GM18517 (cell line): ENCODE measurements at regions not wholly inside any gene's neighbourhood (a gene's known extent, or its start where the extent isn't known, plus 50 kb on each side); places are given as distances from the start of the nearest gene placed in this dataset.
"Not testable (repeated sequence)": the region's sequence is repeated elsewhere in the genome, so short reads cannot be mapped to it uniquely, and the experiment has no call there.

ENCODE experiments used
- ATAC-seq: cut with Tn5 transposase; IDR thresholded peaks from one replicate; pipeline ENCODE4 v1.9.1; 2021; ENCODE audit warnings: mild to moderate bottlenecking, moderate library complexity; ENCODE audit not compliant: unreplicated experiment

DNA sequence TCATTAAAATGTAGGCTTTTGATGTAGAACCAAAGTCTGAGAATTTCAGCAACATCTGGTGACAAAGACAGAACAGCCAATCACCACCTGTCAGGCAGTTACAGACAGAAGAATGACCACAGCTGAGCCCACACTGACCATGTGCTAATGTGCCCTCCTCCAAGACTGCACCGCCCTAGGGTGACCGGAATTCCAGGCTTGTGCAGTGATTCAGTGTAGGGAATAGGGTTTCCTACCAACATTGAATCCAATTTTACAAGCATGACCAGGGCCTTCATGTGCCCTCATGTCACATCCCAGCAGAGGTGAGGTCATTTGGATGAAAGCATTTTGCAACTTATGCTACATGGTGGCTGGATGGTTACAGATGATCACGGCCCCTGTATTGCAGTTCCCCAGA, 412.5 kb downstream of the SOX2 start:
- ATAC-seq, result no peak

DNA sequence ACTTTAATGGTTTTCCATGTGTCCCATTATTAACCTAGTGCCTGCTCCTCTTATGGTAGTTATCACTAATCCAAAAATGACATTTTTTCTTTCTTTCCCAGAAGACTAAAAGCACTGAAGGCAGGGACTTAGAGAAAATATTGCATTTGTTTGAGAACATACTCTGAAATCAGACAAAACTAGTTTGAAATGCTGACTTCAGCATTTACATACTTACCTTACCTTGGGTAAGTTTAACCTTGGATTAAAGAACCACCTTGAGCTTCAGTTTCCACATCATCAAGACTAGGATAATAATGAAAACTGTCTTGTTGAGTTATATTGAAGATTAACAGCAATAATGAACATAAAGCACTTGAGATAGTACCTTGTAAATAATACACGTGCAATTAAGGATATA, 413.0 kb downstream of the SOX2 start:
- no peak for ATAC-seq

DNA sequence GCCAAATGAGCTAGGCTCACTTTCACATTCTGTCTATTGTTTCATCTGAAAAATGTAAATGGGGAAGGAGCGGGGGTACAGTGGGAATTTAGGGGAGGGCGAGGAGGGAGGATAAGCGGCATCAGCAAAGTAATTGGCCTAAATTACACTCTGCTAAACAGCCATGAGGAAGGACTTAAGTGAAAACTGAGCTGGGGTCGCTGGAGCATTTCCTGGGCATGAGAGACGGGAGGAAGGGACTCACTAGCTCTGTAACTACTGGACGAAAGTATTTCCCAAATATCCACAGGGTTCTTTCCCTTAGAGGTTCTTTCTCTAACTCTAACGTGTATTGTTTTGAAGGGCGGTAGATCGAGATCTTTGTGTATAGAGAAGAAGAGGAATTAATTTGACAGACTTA, 418.0 kb downstream of the SOX2 start:
- ATAC-seq, result no peak

DNA sequence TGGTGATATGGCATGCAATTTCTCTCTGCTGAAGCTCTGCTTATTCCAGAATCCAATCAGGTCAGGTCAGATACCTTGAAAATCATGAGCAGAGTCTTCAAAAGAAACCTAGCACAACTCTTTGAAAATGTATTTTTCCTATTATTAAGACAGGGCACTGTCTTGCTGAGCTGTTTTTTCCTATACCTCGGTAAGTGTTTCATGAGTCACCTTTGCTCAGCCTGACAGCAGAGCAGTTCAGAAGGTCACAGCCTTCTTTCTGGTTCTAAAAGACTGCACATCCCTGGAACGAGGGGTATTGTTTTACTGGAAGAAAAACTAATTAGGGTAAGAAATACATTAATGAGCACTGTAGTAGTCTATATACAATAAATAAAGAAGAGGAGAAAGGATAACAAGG, 422.0 kb downstream of the SOX2 start:
- no peak for ATAC-seq

DNA sequence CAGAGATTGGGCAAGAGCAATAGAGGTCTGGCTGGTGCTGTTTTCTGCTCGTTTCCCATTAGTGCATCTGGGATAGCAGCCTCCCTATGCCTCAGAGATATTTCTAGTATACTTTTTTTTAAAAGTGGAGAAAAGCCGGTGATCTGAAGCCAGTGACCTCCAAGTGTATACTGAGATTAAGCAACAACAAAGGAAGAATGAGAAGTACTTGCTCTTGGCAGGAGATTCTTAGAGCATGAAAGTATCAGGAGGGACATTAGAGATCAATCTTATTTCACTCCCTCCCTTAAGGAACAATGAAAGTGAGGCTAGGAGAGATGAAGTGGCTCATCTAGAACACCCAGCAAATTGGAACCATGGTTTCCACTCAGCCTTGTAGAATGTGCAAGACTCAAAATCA, 423.3 kb downstream of the SOX2 start:
- no peak for ATAC-seq

DNA sequence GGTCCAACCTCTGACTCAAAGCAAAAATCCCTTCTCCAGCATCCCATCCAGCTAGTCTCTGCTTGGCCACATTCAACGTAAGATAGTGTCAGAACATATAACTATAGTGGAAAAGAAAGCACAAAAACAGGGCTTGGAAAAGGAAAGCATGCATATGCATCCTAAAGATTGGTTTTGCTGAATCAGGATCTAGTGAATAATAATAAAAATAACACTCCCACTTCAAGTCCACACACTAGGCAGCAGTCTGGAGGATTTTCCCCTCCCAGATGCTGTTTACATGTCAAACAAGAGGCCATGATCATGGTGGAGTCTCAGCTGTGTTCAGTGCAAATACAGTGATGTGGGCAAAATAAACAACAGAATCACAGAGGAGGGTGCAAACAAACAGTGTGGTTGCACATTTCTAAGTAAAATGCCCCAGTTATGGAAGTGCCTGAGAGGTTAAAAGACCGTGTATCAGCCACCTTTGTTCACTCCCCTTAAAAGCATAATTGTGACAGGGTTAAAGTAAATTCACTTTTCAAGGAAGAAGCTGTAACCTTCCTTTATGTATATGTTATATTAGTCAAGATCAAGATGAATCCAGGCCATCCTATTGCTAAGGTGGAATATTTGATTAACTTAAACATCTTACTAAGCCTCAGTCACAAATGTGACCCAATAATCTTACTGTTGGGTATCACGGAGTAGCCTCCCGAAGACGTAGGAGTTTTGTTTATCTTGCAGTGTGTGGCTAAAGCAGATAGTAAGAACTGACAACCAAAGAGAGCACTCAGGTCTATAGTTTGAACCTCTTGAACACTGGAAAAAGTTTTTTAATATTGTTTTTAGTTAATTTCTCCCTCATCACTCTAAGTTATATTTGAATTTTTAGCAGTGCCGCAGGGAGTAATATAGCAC, 424.5 kb downstream of the SOX2 start:
- no peak for ATAC-seq

DNA sequence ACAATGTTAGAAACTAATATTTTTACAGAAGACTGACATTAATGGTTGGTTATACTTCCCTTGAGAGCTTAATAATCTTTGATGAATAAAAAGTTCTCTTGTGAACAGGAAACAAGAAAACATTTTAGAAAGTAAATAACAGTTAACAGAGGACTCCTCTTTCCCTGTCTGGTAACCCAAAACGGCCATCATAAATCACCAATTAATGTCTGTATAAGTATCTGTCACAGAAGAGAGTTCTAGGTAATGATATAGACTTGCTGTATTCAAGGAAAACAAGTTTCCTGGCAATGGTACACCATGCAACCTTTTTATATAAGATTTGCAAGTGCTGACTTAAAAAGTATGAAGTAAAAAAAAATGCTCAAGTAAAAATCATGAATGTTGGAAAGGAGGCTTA, 426.7 kb downstream of the SOX2 start:
- no peak for ATAC-seq

DNA sequence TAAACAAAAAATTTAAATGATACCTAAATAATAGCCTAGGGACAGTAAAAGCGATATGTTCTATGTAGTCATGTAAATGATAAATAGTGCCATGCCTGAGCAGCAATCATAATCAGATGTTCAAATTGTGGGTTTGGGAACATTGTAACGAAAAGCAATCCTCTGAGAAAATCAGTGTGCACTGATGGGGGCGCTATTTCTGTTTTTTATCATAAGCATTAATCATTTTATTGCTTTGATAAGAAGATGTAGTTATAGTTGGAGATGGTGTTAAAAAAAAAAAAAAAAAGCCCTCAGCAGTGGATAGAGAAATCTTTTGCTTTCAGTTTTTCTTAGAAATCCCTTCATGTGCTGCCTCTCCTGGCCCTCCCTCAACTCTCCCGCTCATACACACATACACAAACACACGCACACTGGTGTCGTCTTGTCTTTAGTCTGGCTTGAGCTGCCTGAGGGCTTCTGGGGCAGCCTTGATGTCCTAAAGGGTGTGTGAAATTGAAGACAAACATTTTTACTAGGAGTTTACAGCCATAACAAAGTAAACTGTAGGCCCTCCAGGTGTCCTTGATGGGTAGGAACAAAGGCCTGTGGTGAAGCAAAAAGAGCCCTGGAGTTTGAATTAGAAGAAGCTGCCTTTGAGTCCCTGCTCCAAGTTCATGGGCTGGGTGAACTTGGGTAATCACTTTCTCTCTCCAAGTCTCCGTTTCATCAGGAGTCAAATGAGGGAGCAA, 428.1 kb downstream of the SOX2 start:
- no peak for ATAC-seq

DNA sequence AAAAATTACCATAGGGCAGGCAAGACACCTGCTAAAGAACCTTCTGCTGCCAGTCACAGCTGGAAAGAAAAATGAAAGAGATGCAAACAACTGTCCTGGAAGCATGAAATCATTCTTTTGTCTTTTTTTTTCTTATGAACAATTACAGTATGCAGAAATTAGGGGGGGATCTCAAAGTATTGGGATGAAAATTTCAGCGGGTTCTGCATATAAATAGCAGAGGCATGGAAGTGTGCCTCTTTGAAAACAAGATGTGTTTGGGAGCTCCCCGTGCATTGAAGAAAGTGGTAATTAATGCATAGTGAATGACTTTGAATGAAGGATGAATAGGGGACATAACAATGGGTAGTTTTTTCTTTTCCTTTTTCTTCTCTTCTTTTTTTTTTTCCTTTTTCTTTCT, 431.2 kb downstream of the SOX2 start:
- ATAC-seq, result no peak

DNA sequence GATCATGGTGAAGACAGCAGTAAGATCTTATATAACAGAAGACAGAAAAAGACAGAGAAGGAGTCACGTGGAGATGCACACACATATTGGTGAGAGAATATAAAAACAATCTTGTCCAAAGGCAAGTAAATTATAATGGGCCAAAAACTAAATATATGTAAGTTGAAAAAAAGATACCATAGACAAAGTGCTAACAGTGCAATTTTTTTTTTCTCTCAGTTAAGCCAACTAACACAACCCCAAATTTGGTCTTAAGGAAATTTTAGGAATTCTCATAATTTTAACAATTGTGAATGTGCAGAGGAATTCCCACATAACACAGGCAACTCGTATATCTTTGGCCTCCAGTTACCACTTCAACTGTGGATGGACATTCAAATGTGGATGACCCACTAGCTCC, 432.2 kb downstream of the SOX2 start:
- ATAC-seq, result no peak

DNA sequence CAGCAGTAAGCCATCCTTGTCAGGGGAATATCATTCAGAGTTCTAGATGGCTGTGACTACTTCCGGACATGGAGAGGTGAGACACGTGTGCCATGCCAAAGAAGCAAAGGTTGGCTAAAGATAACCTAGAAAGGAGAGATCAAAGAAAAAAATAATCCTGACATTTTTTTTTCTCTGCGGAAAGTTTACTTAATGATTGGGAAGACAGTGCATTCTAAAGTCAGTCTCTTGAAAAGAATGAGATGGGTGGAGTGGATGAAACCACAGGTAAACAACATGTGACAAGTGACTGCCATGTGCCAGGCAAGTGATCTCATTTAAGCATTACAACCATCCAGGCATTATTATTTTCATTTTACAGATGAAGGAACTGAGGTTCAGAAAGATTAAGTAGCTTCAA, 436.6 kb downstream of the SOX2 start:
- no peak for ATAC-seq

DNA sequence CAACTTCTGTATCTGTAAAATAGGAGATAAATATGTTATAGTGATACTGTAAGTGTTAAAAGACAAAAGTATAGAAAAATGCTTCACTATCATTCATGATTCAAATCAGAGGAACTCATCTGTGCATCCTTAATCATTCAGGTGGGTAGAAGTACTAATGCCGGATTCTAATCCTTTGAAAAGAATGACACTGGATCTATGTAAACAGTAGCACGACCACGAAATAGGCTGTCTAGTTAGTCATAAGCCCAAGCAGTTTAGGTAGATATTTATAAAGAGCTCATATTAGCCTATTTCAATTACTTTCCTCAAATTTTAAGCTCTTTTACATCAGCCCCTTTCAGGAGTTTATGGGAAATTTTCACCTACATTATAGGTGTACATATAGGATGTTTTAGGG, 437.9 kb downstream of the SOX2 start:
- no peak for ATAC-seq

DNA sequence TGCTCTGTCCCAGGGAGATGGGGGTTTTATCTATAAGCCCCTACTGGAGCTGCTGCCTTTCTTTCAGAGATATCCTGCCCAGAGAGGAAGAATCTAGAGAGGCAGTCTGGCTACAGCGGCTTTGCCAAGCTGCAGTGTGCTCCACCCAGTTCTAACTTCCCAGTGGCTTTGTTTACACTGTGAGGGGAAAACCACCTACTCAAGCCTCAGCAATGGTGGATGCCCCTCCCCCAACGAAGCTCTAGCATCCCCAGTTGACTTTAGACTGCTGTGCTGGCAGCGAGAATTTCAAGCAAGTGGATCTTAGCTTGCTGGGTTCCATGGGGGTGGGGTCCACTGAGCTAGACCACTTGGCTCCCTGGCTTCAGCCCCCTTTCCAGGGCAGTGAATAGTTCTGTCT, 444.6 kb downstream of the SOX2 start:
- ATAC-seq, result not testable (repeated sequence)

DNA sequence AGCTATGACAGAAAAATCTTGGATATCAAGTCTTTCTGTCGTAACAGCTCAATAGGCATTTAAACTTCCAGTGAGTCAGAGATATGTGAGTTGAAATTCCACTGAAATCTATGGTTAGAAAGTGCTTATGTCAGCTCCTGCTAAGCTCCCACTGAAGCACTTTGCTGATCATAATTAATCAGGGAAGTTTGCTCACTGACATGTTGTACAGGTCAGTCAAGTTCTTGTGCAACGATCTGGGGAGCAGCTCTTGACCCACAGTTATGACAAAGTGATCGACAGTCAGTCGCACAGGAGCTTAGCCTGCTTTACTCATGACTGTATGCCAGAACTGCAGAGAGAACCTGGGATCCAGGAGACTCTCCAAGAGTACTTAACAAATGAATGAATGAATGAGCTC, 453.5 kb downstream of the SOX2 start:
- no peak for ATAC-seq

DNA sequence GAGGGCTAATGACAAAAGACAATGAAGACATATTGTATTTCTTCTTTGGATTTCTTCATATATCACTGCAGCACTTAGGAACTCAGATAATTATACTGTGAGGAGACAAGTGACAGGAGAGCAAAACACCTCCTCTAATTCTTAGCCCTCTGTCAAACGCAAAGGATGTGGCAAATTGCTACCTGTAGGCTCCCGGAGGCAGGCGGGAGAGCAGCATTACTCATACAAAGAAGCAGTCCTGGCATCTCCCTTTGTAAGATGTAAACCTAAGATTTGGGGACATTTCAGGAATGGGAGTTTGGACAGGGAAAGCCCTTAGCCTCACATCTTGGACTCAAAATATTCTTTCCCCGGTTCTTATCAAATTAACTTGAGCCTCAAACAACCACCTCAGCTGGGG, 460.8 kb downstream of the SOX2 start:
- no peak for ATAC-seq

DNA sequence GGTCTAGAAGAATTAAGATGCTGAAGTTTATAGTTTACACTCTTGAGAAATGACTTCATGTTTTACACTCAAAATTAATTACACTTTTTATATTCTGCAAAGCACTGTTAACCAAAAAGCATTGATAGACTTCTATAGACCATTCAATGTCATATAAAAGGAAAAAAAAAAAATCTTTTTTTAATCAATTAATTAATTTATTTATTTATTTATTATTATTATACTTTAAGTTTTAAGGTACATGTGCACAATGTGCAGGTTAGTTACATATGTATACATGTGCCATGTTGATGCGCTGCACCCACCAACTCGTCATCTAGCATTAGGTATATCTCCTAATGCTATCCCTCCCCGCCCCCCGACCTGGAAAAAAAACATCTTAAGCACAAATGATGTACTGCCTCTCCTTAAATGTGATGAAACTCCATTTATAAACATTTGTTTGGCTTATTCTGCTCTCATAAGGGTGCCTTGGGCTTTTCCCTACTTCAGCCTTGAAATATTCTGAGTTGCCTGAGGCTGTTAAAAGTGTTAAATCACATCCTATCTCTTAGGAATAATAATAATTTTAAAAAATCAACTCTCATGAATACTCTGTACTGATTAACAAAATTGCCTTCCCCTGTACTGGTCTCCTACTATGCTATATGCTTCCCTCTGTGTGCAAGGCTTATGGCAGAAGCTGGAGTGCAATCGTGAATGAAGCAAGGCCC, 466.9 kb downstream of the SOX2 start:
- no peak for ATAC-seq

DNA sequence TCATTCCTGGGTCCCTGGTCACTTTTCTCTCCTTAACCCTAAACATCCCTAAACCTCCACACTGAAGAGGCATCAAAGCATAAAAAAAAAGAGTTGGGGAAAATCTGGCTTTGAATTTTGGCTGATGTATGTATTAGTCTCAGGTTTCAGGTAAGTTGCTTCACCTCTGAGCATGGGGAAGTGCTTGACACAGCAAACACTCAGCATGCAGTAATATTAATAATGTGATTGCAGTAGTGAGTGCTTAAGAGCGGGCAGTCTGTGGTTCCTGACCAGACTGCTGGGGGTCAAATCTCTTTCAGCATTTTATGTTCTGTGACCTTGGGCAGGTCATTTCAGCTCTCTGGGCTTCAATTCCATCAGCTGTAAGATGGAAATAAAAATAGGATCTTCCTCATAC, 467.9 kb downstream of the SOX2 start:
- no peak for ATAC-seq

DNA sequence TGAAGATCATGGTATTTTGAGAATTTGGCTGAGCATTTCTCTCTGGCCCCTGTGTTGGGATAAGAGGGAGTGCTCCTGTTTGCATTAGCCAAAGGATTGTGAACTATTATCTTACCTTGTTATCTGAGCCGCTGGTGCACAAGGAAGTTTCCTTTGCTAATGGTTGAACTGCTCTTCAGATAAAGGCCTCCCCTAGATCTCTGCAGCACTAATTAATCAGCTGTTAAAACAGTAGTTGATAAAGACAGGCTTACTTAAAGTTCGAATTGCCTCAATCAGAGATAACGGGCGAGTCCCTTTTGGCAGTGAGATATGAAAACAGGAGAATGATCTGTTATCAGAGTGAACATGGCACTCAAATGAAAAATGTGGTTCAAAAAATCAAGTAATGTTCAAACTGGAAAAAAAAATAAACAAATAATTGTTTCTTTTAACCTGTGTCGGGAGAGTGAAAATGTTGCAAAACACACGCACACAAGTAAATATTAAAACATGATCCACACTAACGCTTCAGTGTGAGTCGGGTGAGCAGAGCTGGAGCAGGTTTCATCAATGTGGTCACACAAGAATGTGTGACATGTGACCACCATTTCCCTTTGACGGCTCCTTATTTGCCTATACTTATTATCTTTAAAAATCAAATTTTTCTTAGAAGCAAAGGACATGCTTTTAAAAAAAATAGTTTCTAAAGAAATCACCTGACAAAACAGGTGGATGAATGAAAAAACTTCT, 469.1 kb downstream of the SOX2 start:
- ATAC-seq, result no peak

DNA sequence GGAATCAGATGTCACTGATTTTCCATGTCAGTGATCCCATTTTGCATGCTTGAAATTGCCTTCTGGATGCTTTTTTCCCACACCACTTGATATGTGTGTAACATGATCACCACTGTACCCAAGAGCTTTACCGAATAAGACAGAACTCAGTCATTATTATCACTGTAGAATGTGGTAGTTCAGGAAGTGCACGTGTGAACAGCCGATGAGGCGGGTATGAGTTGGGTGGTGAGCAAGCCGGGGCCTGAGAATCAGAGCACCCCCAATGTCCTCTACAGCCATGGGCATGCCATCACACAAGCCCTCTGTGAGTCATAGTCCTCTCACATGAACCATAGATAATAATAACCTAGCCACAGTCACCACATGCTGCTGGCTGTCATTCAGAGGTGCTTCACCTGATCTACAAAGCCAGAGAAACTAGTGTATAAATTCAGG, 470.8 kb downstream of the SOX2 start:
- no peak for ATAC-seq

DNA sequence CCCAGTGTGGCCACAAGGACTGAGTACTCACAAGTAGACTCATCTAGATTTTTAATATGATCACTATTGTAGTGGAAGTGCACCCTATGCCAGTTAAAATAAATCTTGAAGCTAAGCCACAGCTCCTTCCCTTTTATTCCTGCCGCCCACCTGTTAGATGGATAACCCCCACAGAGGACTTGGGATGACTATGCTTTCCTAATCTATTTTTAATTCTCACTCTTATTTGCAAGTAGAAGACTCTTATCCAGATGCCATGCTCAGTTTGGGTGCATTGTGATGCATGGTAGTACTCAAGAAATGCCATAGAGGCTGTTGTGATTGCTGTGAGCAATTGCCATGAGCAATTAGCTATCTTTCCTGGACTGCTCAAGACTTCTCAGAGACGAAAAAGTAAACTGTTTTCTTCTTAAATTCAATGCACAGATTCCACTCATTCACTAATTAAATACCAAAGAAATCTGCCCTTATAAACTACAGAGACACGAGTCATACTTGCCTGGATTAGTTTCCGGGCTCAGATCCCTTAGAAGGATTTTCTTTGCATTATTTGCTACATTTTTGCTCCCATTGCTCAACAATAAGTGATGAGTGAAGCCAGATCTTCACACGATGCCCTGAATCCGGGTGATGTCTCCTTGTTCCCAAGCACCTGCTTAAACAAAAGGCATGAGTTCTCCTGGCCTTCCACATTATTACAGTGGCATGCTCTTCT, 472.1 kb downstream of the SOX2 start:
- ATAC-seq, result no peak
